Neural crest cell (in vitro differentiated cells): ENCODE measurements at regions not wholly inside any gene's neighbourhood (a gene's known extent, or its start where the extent isn't known, plus 50 kb on each side); places are given as distances from the start of the nearest gene placed in this dataset.

Experiments
- DNase-seq: peaks from one replicate; pipeline ENCODE4 v3.0.0; 2021; ENCODE audit warnings: low read depth, mixed read lengths, low spot score
- H3K27ac Mint-ChIP-seq: one replicate; pipeline ENCODE4 v1.8.0; 2021; ENCODE audit warnings: mild to moderate bottlenecking, mixed read lengths; ENCODE audit not compliant: unreplicated experiment
- H3K27me3 Mint-ChIP-seq: 2 replicates; pipeline ENCODE4 v1.8.0; 2021; ENCODE audit warnings: low read depth, mild to moderate bottlenecking, mixed read lengths
- H3K36me3 Mint-ChIP-seq: 2 replicates; pipeline ENCODE4 v1.8.0; 2021; ENCODE audit warnings: low read depth, mild to moderate bottlenecking, mixed read lengths
- H3K4me1 Mint-ChIP-seq: 2 replicates; pipeline ENCODE4 v1.8.0; 2021; ENCODE audit warnings: mixed read lengths
- H3K4me3 Mint-ChIP-seq: one replicate; pipeline ENCODE4 v1.8.0; 2021; ENCODE audit warnings: mild to moderate bottlenecking, mixed read lengths
- H3K9me3 Mint-ChIP-seq: 2 replicates; pipeline ENCODE4 v1.8.0; 2021; ENCODE audit warnings: mixed read lengths
- TF ChIP-seq, protein P1 (sequence below): fragments of 200-600 bp; sonication (generic); conservative IDR thresholded peaks from 2 replicates; pipeline ENCODE4 v1.5.0; 2021; ENCODE audit warnings: antibody characterized with exemption, mild to moderate bottlenecking

DNA sequence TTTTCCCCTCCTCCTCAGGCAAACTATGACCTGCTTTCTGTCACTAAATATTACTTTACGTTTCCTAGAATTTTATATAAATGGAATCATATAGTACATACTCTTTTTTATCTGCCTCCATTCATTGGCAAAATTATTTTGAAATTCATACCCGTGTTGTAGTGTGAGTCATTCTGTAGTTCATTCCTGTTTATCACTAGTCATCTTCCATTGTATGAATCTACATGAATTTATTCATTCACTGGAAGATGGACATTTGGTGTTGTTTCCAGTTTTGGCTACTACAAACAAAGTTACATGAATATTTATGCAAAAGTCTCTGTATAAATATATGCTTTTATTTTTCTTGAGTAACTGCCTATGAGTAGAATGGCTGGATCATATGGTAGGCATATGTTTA lies 60.7 kb upstream of the OPCML start:
- Mint-ChIP-seq H3K36me3 (no peaks in the 10 kb centered on the region), H3K27ac (no peak overlapping the region), H3K27me3 (peaks cover 3% of the 10 kb centered on the region), H3K9me3 (peaks cover 11% of the 10 kb centered on the region), H3K4me3 (no peak overlapping the region), H3K4me1 (no peaks in the 10 kb centered on the region)
- TF ChIP-seq, protein P1, sequence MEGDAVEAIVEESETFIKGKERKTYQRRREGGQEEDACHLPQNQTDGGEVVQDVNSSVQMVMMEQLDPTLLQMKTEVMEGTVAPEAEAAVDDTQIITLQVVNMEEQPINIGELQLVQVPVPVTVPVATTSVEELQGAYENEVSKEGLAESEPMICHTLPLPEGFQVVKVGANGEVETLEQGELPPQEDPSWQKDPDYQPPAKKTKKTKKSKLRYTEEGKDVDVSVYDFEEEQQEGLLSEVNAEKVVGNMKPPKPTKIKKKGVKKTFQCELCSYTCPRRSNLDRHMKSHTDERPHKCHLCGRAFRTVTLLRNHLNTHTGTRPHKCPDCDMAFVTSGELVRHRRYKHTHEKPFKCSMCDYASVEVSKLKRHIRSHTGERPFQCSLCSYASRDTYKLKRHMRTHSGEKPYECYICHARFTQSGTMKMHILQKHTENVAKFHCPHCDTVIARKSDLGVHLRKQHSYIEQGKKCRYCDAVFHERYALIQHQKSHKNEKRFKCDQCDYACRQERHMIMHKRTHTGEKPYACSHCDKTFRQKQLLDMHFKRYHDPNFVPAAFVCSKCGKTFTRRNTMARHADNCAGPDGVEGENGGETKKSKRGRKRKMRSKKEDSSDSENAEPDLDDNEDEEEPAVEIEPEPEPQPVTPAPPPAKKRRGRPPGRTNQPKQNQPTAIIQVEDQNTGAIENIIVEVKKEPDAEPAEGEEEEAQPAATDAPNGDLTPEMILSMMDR = no peak
- no peak for DNase-seq

DNA sequence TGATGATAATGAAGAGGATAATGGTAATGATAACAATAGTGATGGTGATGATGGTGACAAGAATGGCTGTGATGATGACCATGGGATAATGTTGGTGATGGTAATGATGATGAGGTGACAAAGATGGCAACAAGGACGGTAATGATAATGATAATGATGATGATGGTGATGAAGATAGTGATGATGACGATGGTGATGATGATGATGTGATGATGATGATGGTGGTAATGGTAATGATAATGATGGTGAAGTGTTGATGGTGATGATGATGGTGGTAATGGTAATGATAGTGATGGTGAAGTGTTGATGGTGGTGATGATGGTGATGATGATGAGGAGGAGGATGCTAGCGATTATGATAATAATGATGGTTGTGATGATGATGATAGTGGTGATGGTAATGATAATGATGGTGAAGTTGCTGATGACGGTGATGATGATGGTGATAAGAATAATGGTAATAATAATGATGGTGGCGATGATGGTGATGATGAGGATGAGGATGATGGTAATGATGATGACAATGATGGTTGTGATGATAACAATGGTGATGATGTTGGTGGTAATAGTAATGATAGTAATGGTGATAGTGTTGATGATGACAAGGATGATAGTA lies 54.7 kb upstream of the OPCML start:
- Mint-ChIP-seq H3K36me3 (no peaks in the 10 kb centered on the region), H3K4me1 (peaks cover 8% of the 10 kb centered on the region), H3K9me3 (peaks cover 5% of the 10 kb centered on the region), H3K4me3 (no peak overlapping the region), H3K27me3 (no peaks in the 10 kb centered on the region), H3K27ac (no peak overlapping the region)
- TF ChIP-seq, protein P1 = no peak
- DNase-seq = no peak

DNA sequence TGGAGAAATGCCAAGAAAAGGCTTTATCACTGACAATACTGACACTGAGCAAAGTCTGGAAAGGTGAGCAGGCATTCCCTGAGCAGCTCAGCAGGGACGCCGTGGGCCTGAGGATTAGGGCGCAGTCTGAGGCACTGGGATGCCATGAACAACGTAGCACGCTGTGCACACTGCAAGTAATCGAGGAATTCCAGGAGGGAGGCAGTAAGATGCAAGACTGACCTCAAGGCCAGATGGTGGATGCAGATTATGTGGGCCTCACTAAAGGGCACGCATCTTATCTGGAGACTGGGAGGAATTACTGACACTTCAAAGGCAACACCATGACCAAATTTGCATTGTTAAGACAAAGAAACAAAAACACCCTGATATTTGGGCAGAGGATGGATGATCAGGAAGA lies 50.4 kb upstream of the OPCML start:
- H3K4me3 Mint-ChIP-seq = no peak overlapping the region
- TF ChIP-seq, protein P1 = no peak
- no peaks in the 10 kb centered on the region for H3K36me3 Mint-ChIP-seq
- DNase-seq = no peak
- H3K27ac Mint-ChIP-seq = no peak overlapping the region
- peaks cover 3% of the 10 kb centered on the region for H3K9me3 Mint-ChIP-seq
- H3K4me1 Mint-ChIP-seq = peaks cover 18% of the 10 kb centered on the region
- H3K27me3 Mint-ChIP-seq = no peaks in the 10 kb centered on the region

DNA sequence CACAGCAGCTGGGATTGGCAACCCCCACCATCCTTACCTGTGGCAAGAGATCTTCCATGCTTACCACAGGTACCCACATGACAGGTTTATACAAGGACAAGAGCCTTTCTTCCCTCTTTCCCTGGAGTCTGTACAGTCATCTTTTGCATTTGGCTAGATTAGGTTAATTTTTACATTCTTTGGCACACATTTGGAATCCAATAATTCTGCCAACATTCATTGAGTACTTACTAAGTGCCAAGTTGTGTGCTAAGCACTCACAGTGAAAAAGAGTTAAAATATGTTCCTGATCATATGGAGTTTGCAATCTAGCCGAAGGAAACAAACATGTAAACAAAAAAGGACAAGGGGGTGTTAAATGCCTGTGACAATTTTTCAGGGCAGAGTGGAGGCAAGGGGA lies 50.0 kb upstream of the OPCML start:
- Mint-ChIP-seq H3K36me3 (no peaks in the 10 kb centered on the region), H3K4me3 (no peak overlapping the region), H3K27ac (no peak overlapping the region), H3K4me1 (peaks cover 18% of the 10 kb centered on the region), H3K9me3 (peaks cover 3% of the 10 kb centered on the region), H3K27me3 (no peaks in the 10 kb centered on the region)
- TF ChIP-seq, protein P1 = no peak
- no peak for DNase-seq
